ENCODE measurements at regions not wholly inside any gene's neighbourhood (a gene's known extent, or its start where the extent isn't known, plus 50 kb on each side); places are given as distances from the start of the nearest gene placed in this dataset.

DNA sequence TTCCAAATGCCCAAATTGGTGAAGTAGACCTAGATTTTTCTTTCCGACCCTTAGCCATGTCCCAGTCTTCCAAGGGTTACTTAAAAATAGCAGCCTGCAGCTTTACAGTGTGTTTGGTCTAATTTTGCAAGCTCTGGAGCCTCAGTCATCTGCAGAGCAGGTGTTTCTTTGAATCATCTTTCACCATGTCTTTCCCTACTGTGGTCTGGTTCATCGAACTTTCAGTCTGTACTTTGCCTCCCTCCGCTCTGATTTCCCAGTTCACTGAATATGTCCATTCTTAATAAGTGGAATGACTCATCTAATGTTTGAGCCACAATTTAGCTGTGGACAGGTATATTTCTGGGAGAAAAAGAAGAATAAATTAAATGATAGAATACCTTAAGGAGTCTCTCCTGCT lies 1060.7 kb downstream of the EFNA5 start:
- no peak overlapping the region for H3K27ac ChIP-seq
- H3K9me3 ChIP-seq: no peaks in the 10 kb centered on the region
- no peaks in the 10 kb centered on the region for H3K27me3 ChIP-seq
- TF ChIP-seq, protein P1, sequence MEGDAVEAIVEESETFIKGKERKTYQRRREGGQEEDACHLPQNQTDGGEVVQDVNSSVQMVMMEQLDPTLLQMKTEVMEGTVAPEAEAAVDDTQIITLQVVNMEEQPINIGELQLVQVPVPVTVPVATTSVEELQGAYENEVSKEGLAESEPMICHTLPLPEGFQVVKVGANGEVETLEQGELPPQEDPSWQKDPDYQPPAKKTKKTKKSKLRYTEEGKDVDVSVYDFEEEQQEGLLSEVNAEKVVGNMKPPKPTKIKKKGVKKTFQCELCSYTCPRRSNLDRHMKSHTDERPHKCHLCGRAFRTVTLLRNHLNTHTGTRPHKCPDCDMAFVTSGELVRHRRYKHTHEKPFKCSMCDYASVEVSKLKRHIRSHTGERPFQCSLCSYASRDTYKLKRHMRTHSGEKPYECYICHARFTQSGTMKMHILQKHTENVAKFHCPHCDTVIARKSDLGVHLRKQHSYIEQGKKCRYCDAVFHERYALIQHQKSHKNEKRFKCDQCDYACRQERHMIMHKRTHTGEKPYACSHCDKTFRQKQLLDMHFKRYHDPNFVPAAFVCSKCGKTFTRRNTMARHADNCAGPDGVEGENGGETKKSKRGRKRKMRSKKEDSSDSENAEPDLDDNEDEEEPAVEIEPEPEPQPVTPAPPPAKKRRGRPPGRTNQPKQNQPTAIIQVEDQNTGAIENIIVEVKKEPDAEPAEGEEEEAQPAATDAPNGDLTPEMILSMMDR (IDR thresholded peaks at IDR 0.05): no peak
- no peaks in the 10 kb centered on the region for H3K4me1 ChIP-seq (ENCODE audit: control insufficient read depth in 1 of 2, insufficient read depth in 1 of 2, low read depth in 1 of 2, low read length in 1 of 2)
- H3K36me3 ChIP-seq: no peaks in the 10 kb centered on the region
- no peak overlapping the region for H3K4me3 ChIP-seq (ENCODE audit: low read depth in 1 of 2, low read length in 1 of 2)

DNA sequence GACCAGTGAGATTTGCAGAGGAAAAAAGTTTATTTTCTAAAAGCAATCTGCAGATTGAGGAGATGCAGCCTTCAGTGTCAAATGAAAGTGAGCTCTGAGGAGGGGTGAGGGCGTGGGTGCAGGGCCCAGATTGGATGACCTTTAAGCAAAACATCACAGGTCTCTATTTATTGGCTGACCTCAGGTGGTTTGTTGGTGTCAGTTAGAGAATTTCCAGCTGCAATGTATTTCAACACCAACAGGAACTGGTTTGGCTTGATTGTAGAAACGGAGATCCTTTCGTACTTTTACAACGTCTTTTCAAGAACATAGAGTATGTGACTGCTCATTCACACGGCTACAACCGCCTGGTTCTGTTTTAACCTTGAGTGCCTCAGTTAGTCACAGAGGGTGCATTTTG lies 1069.1 kb downstream of the EFNA5 start:
- Histone ChIP-seq H3K9me3 (no peaks in the 10 kb centered on the region), H3K27me3 (no peaks in the 10 kb centered on the region), H3K36me3 (no peaks in the 10 kb centered on the region), H3K4me1 (ENCODE audit: control insufficient read depth in 1 of 2, insufficient read depth in 1 of 2, low read depth in 1 of 2, low read length in 1 of 2) (no peaks in the 10 kb centered on the region), H3K27ac (no peak overlapping the region), H3K4me3 (ENCODE audit: low read depth in 1 of 2, low read length in 1 of 2) (no peak overlapping the region)
- TF ChIP-seq, protein P1 (IDR thresholded peaks at IDR 0.05): no peak

DNA sequence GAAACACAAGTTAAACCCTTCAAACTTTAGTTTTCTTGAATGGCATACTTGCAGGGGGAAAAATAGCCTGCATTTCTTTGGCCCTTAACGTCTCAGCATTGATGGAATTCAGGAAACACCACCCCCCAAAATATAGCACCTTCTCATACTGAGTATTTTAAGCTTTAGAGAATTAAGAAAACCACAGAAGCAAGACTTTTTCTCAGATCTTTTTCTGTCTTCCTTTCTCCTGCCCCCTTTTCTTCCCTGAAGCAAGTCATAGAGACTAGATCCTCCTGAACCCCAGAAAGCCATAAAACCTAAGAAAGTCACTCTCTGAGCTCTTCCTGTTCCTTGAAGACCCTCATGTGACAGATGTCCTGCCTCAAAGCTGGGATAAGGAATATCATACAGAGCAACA lies 1069.9 kb downstream of the EFNA5 start:
- no peak overlapping the region for H3K27ac ChIP-seq
- no peaks in the 10 kb centered on the region for H3K27me3 ChIP-seq
- TF ChIP-seq, protein P1 (IDR thresholded peaks at IDR 0.05): no peak
- H3K36me3 ChIP-seq: no peaks in the 10 kb centered on the region
- H3K4me1 ChIP-seq (ENCODE audit: control insufficient read depth in 1 of 2, insufficient read depth in 1 of 2, low read depth in 1 of 2, low read length in 1 of 2): no peaks in the 10 kb centered on the region
- no peaks in the 10 kb centered on the region for H3K9me3 ChIP-seq
- no peak overlapping the region for H3K4me3 ChIP-seq (ENCODE audit: low read depth in 1 of 2, low read length in 1 of 2)

DNA sequence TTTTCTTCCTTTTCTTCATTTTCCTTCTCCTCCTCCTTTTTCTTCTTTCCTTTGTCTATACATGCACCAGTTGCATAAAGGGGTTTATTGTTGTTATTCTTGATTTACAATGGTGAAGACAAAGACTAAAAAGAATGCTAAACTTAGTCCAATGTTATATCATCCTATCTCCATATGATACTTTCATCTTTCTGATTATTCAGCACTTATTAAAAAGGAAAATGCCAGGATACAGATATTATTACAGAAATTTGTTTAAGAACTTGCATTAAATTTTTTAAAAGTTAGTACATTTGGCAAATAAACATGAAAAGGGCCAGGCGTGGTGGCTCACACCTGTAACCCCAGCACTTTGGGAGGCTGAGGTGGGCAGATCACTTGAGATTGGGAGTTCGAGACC lies 1074.9 kb downstream of the EFNA5 start:
- TF ChIP-seq, protein P1 (IDR thresholded peaks at IDR 0.05): no peak
- H3K4me1 ChIP-seq (ENCODE audit: control insufficient read depth in 1 of 2, insufficient read depth in 1 of 2, low read depth in 1 of 2, low read length in 1 of 2): no peaks in the 10 kb centered on the region
- H3K4me3 ChIP-seq (ENCODE audit: low read depth in 1 of 2, low read length in 1 of 2): no peak overlapping the region
- H3K9me3 ChIP-seq: no peaks in the 10 kb centered on the region
- no peaks in the 10 kb centered on the region for H3K36me3 ChIP-seq
- no peaks in the 10 kb centered on the region for H3K27me3 ChIP-seq
- no peak overlapping the region for H3K27ac ChIP-seq

DNA sequence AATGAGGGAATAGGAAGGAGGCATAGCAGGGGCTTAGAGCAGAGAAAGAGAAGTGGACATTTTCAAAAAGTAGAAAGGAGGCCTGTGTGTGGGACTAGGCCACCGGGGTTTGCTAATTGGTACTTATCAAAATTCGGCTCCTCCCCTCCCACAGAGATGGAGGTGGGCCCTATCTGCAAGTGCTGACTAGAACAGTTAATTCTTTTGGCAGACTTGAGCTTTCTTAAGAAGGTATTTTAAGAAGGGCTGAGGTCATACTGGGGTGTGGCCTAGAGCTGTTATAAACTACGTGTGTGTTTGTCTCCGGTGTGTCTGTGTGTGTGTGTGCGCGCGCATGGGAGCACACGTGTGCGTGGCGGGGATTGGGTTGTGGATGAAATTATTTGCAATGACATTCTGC lies 1086.5 kb downstream of the EFNA5 start:
- Histone ChIP-seq H3K4me3 (ENCODE audit: low read depth in 1 of 2, low read length in 1 of 2) (no peak overlapping the region), H3K27me3 (no peaks in the 10 kb centered on the region), H3K4me1 (ENCODE audit: control insufficient read depth in 1 of 2, insufficient read depth in 1 of 2, low read depth in 1 of 2, low read length in 1 of 2) (no peaks in the 10 kb centered on the region), H3K36me3 (no peaks in the 10 kb centered on the region), H3K27ac (no peak overlapping the region), H3K9me3 (no peaks in the 10 kb centered on the region)
- TF ChIP-seq, protein P1 (IDR thresholded peaks at IDR 0.05): no peak

DNA sequence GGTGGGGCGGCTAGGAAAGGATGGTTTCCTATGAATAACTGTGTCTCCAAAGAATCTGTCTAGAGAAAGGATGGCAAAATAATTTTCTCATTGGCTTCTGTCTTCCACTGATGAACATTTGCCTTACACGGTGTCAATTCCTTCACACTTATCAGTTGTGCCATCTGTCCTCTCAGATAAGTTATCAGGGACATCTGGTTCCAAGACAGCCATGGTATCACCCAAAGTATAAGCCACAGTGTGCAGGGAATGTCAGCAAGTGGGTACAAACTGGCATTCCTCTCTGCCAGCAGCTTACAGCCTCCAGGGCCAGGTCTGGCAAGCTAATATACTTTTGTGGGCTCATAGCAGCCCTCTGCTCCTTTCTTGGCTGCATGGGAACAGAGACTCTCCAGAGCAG lies 1092.0 kb downstream of the EFNA5 start:
- Histone ChIP-seq H3K27me3 (no peaks in the 10 kb centered on the region), H3K36me3 (no peaks in the 10 kb centered on the region), H3K27ac (no peak overlapping the region), H3K9me3 (no peaks in the 10 kb centered on the region), H3K4me3 (ENCODE audit: low read depth in 1 of 2, low read length in 1 of 2) (no peak overlapping the region), H3K4me1 (ENCODE audit: control insufficient read depth in 1 of 2, insufficient read depth in 1 of 2, low read depth in 1 of 2, low read length in 1 of 2) (no peaks in the 10 kb centered on the region)
- TF ChIP-seq, protein P1 (IDR thresholded peaks at IDR 0.05): no peak

Measured in neutrophil (primary cell).